OCI-LY3 (cell line): ENCODE measurements at regions not wholly inside any gene's neighbourhood (a gene's known extent, or its start where the extent isn't known, plus 50 kb on each side); places are given as distances from the start of the nearest gene placed in this dataset.

Experiments
- H2AFZ ChIP-seq: fragments of 200-600, 300-600 bp; shearing (Covaris generic); 2 replicates; pipeline ENCODE4 v1.6.0; 2014; ENCODE audit warnings: antibody characterized with exemption, low read depth, low read length
- H3K27ac ChIP-seq: fragments of 200-600, 300-600 bp; sonication (generic); 2 replicates; pipeline ENCODE4 v1.5.1; 2014; ENCODE audit warnings: mild to moderate bottlenecking, low read length, moderate library complexity, mixed read lengths
- H3K27me3 ChIP-seq: fragments of 200-600, 300-600 bp; sonication (generic); 2 replicates; pipeline ENCODE4 v1.6.1; 2014; ENCODE audit warnings: low read depth, low read length, mixed read lengths
- H3K36me3 ChIP-seq: fragments of 200-600, 300-600 bp; sonication (generic); replicated peaks from 2 replicates; pipeline ENCODE3; 2014; ENCODE audit warnings: low read depth, low read length, mixed read lengths
- H3K4me1 ChIP-seq: fragments of 300-600, 200-600 bp; sonication (generic); 2 replicates; pipeline ENCODE4 v1.6.1; 2014; ENCODE audit warnings: low read length, mixed read lengths
- H3K4me2 ChIP-seq: fragments of 200-600, 300-600 bp; sonication (generic); 2 replicates; pipeline ENCODE4 v1.6.1; 2014; ENCODE audit warnings: low read length, mixed read lengths
- H3K4me3 ChIP-seq: fragments of 300-600, 200-600 bp; sonication (generic); 2 replicates; pipeline ENCODE4 v1.5.1; 2014; ENCODE audit warnings: antibody characterized with exemption, mild to moderate bottlenecking, low read length, moderate library complexity
- H3K79me2 ChIP-seq: fragments of 300-600, 200-600 bp; shearing (Covaris generic); 2 replicates; pipeline ENCODE4 v1.6.1; 2014; ENCODE audit warnings: mild to moderate bottlenecking, low read length, mixed read lengths
- H3K9ac ChIP-seq: fragments of 300-600, 200-600 bp; shearing (Covaris generic); 2 replicates; pipeline ENCODE4 v1.6.0; 2014; ENCODE audit warnings: mild to moderate bottlenecking, low read length, moderate library complexity
- H3K9me3 ChIP-seq: fragments of 200-600, 300-600 bp; shearing (Covaris generic); 2 replicates; pipeline ENCODE4 v1.6.1; 2014; ENCODE audit warnings: low read length, mixed read lengths; ENCODE audit not compliant: insufficient read depth
- H4K20me1 ChIP-seq: fragments of 200-600, 300-600 bp; sonication (generic); 2 replicates; pipeline ENCODE4 v1.6.1; 2016; ENCODE audit warnings: low read length, mixed read lengths; ENCODE audit not compliant: insufficient read depth
- EZH2phosphoT487 ChIP-seq: fragments of 200-600 bp; shearing (Covaris generic); IDR thresholded peaks from 2 replicates; pipeline ENCODE4 v1.6.1; 2018; ENCODE audit warnings: antibody characterized with exemption, mixed run types, low read depth
- TF ChIP-seq, protein P1 (sequence below): fragments of 200-600, 300-600 bp; sonication (generic); IDR thresholded peaks from 2 replicates; pipeline ENCODE4 v1.5.1; 2014; ENCODE audit warnings: antibody characterized with exemption, low read length, low read depth

DNA sequence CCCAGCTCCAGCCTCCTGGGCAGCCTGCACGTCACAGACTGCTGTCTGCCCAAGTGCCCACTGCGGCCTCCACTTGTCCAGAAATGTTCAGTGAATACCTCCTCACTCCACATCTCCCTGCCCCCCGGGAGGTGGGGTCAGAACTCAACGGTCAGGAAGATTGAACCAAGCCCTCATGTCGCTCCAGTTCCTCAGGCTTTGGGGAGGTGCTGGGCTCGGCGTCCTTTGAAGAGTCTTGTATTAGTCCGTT lies 82.4 kb upstream of the LRPAP1 start:
- TF ChIP-seq EZH2phosphoT487, result no peak
- TF ChIP-seq, protein P1, sequence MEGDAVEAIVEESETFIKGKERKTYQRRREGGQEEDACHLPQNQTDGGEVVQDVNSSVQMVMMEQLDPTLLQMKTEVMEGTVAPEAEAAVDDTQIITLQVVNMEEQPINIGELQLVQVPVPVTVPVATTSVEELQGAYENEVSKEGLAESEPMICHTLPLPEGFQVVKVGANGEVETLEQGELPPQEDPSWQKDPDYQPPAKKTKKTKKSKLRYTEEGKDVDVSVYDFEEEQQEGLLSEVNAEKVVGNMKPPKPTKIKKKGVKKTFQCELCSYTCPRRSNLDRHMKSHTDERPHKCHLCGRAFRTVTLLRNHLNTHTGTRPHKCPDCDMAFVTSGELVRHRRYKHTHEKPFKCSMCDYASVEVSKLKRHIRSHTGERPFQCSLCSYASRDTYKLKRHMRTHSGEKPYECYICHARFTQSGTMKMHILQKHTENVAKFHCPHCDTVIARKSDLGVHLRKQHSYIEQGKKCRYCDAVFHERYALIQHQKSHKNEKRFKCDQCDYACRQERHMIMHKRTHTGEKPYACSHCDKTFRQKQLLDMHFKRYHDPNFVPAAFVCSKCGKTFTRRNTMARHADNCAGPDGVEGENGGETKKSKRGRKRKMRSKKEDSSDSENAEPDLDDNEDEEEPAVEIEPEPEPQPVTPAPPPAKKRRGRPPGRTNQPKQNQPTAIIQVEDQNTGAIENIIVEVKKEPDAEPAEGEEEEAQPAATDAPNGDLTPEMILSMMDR, result no peak
- H3K79me2 ChIP-seq, result no peaks in the 10 kb centered on the region
- H3K4me1 ChIP-seq, result no peaks in the 10 kb centered on the region
- no peaks in the 10 kb centered on the region for H3K27me3 ChIP-seq
- H3K9me3 ChIP-seq, result no peaks in the 10 kb centered on the region
- H3K27ac ChIP-seq, result no peak overlapping the region
- no peaks in the 10 kb centered on the region for H4K20me1 ChIP-seq
- no peak overlapping the region for H3K4me2 ChIP-seq
- no peak overlapping the region for H2AFZ ChIP-seq
- no peaks in the 10 kb centered on the region for H3K36me3 ChIP-seq
- H3K9ac ChIP-seq, result no peak overlapping the region
- no peak overlapping the region for H3K4me3 ChIP-seq

DNA sequence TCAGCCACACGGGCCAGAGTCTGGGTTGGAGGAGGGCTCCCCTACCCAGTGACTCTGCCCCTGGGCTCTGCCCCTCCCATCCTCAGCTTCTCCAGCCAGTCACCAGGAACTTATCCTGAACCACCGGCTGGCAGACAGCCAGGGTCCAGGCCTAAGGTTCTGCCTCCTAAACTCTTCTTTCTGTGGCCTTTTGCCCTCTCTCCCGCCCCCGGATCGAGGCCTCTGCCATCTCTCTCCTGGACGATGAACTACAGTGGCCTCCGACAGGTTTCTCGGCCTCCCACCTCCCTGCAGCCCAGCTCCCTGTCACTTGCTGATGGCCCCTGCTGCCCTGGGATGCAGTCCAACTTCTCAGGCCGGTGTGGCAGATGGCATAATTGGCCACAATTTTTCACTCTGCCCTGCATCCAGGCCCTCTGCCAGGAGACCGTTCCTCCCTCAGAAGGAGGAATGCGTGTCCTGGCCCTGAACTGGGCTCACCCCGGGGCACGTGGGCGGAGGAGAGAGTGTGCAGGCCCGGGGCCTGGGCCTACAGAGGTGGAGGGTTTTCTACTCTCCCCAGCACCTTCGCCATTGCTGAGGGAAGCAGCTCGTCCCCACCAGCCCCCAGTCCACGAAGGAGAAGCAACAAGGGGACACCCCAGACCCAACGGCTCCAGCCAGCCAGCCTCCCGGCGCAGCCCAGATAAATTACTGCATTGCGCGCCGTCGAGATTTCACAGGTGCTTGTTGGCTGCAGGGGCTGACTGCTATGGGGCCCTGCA lies 81.9 kb upstream of the LRPAP1 start:
- Histone ChIP-seq H3K9ac (no peak overlapping the region), H3K27me3 (no peaks in the 10 kb centered on the region), H4K20me1 (no peaks in the 10 kb centered on the region), H3K27ac (no peak overlapping the region), H2AFZ (no peak overlapping the region), H3K4me3 (no peak overlapping the region), H3K79me2 (no peaks in the 10 kb centered on the region), H3K36me3 (no peaks in the 10 kb centered on the region), H3K9me3 (no peaks in the 10 kb centered on the region), H3K4me2 (no peak overlapping the region), H3K4me1 (no peaks in the 10 kb centered on the region)
- no peak for TF ChIP-seq EZH2phosphoT487
- TF ChIP-seq, protein P1, result no peak

DNA sequence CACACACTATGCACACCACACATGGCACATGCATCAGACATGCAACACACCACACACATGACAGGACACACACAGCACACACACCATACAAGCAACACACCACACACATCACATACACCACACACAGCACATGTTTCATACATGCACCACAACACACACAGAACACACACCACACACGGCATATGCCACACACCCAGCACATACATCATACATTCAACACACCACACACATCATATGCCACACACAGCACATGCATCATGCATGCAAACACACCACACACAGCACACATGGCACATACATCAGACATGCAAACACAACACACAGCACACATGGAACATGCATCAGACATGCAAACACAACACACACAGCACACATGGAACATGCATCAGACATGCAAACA lies 80.7 kb upstream of the LRPAP1 start:
- Histone ChIP-seq H3K4me2 (no peak overlapping the region), H3K36me3 (no peaks in the 10 kb centered on the region), H3K9ac (no peak overlapping the region), H3K4me3 (no peak overlapping the region), H4K20me1 (no peaks in the 10 kb centered on the region), H2AFZ (no peak overlapping the region), H3K9me3 (no peaks in the 10 kb centered on the region), H3K4me1 (no peaks in the 10 kb centered on the region), H3K27me3 (no peaks in the 10 kb centered on the region), H3K27ac (no peak overlapping the region), H3K79me2 (no peaks in the 10 kb centered on the region)
- TF ChIP-seq EZH2phosphoT487, result no peak
- TF ChIP-seq, protein P1, result no peak

DNA sequence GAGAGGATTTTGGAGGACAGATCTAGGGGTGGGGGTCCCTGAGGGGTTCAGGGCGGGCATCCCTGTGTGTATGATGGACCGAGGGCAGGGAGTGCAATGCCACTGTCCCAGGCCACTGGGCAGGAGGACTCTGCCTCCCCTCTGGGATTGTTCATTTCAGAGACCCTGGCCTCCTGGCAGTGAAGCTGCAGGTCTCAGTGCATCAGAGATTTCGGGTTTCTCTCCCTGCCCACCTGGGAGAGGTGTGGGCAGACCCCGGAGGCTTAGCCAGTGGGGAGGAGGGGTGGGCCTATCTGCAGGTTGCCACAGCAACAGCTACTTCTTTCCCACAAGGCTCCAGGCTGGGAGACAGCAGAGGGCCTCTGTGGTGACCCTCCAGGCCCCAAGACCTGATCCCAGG lies 80.1 kb upstream of the LRPAP1 start:
- no peaks in the 10 kb centered on the region for H3K4me1 ChIP-seq
- no peaks in the 10 kb centered on the region for H3K79me2 ChIP-seq
- no peaks in the 10 kb centered on the region for H4K20me1 ChIP-seq
- H3K4me2 ChIP-seq, result no peak overlapping the region
- H3K4me3 ChIP-seq, result no peak overlapping the region
- no peak overlapping the region for H3K27ac ChIP-seq
- no peak overlapping the region for H2AFZ ChIP-seq
- no peak for TF ChIP-seq EZH2phosphoT487
- TF ChIP-seq, protein P1, result no peak
- H3K9me3 ChIP-seq, result no peaks in the 10 kb centered on the region
- H3K36me3 ChIP-seq, result no peaks in the 10 kb centered on the region
- H3K27me3 ChIP-seq, result no peaks in the 10 kb centered on the region
- H3K9ac ChIP-seq, result no peak overlapping the region
